Ishikawa (cell line): ENCODE measurements at regions not wholly inside any gene's neighbourhood (a gene's known extent, or its start where the extent isn't known, plus 50 kb on each side); places are given as distances from the start of the nearest gene placed in this dataset.

Source experiments
- EP300 ChIP-seq: IDR thresholded peaks from 2 replicates; pipeline ENCODE4 v1.6.1; 2012; ENCODE audit warnings: borderline replicate concordance
- TCF12 ChIP-seq: IDR thresholded peaks from 2 replicates; pipeline ENCODE4 v1.6.1; 2012; ENCODE audit warnings: low read depth

GRCh38 chr12:60020068-60020467, 424.2 kb downstream of the SLC16A7 start:
- TF ChIP-seq EP300 (no peak), TCF12 (no peak)
